ENCODE measurements at regions not wholly inside any gene's neighbourhood (a gene's known extent, or its start where the extent isn't known, plus 50 kb on each side); places are given as distances from the start of the nearest gene placed in this dataset.

GRCh38 chr7:124480036-124480820 lies 285.4 kb downstream of the GPR37 start:
- TF ChIP-seq ZSCAN20 (CRISPR knock-in tag; IDR thresholded peaks at IDR 0.05) (no peak), PBX3 (IDR thresholded peaks at IDR 0.05) (no peak)

Data from A549 (cell line).